Bronchial epithelial cell (primary cell): ENCODE measurements at regions not wholly inside any gene's neighbourhood (a gene's known extent, or its start where the extent isn't known, plus 50 kb on each side); places are given as distances from the start of the nearest gene placed in this dataset.

Source experiments
- DNase-seq: peaks from one replicate; pipeline ENCODE4 v3.0.0-alpha.2; 2010; ENCODE audit warnings: low read depth
- FAIRE-seq: peaks from 2 replicates; lab custom pipeline; 2011; peaks lifted over from hg19 to GRCh38; lab: Jason Lieb, UNC
- H3K27me3 ChIP-seq: 2 replicates; pipeline ENCODE4 v1.5.1; 2011; ENCODE audit warnings: low read length; ENCODE audit not compliant: control insufficient read depth, insufficient read depth
- H3K36me3 ChIP-seq: 2 replicates; pipeline ENCODE4 v1.5.1; 2011; ENCODE audit warnings: low read length; ENCODE audit not compliant: control insufficient read depth, insufficient read depth
- H3K4me3 ChIP-seq: 2 replicates; pipeline ENCODE4 v1.5.1; 2011; ENCODE audit warnings: mild to moderate bottlenecking, low read depth, low read length, control low read depth
- TF ChIP-seq, protein P1 (sequence below): IDR thresholded peaks from 2 replicates; pipeline ENCODE4 v1.5.1; 2011; ENCODE audit warnings: mild to moderate bottlenecking, moderate library complexity, low read length, control low read depth, inconsistent platforms; ENCODE audit not compliant: insufficient read depth, severe bottlenecking

DNA sequence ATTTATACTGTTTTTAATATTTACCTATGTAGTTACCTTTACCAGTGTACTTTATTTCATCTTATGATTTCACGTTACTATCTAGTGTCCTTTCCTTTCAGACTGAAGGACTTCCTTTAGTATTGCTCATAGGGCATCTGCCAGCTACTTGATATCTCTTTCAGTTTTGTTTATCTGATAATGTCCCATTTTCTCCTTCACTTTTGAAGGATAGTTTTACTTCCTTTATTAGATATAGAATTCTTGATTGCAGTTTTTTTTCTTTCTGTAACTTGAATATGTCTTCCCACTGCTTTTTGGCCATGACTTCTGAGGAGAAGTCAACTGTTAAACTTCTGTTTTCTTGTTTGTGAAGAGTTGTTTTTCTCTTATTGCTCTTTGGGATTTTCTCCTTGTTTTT, 69.4 kb upstream of the MAGED1 start:
- DNase-seq: no peak
- TF ChIP-seq, protein P1, sequence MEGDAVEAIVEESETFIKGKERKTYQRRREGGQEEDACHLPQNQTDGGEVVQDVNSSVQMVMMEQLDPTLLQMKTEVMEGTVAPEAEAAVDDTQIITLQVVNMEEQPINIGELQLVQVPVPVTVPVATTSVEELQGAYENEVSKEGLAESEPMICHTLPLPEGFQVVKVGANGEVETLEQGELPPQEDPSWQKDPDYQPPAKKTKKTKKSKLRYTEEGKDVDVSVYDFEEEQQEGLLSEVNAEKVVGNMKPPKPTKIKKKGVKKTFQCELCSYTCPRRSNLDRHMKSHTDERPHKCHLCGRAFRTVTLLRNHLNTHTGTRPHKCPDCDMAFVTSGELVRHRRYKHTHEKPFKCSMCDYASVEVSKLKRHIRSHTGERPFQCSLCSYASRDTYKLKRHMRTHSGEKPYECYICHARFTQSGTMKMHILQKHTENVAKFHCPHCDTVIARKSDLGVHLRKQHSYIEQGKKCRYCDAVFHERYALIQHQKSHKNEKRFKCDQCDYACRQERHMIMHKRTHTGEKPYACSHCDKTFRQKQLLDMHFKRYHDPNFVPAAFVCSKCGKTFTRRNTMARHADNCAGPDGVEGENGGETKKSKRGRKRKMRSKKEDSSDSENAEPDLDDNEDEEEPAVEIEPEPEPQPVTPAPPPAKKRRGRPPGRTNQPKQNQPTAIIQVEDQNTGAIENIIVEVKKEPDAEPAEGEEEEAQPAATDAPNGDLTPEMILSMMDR: no peak
- Histone ChIP-seq H3K4me3 (no peak overlapping the region), H3K27me3 (no peaks in the 10 kb centered on the region), H3K36me3 (no peaks in the 10 kb centered on the region)
- no peak for FAIRE-seq

DNA sequence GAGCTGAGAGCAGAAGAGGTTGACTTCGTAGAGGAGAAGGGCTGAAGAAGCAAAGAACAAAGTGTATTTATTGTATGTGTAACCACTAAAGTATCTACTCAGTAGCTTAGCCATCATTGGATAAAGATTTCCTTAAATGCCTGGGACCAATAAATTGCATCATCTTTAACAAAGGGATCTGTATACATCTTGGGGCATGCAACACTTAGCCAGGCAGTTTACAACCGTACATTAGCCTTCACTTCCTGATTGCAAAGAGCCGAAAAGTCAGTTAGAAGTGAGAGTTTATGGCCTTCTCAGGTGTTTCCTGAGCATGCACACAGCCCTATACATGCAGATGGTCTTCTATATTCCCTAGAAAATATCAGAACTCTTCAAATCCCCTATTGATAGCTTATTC, 68.0 kb upstream of the MAGED1 start:
- Histone ChIP-seq H3K4me3 (no peak overlapping the region), H3K36me3 (no peaks in the 10 kb centered on the region), H3K27me3 (no peaks in the 10 kb centered on the region)
- no peak for DNase-seq
- TF ChIP-seq, protein P1: no peak
- no peak for FAIRE-seq

DNA sequence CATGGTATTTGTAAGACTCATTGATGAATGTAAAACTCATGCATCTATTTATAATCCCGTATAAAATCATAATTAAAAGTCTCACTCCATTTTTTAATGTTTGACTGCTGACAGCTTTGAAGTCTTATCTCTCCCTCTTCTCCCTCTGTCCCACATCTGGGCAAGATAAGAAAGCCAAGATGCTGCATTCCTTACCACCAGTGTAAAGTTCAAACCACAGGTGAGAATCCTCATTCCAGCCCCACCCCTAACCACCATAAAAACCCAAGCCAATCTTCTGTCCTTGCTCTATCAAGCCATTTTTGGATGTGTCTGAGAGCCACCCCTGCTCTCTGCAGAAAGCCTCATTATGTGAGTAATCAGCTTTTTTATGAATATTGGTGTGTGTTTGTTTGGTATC, 59.3 kb upstream of the MAGED1 start:
- FAIRE-seq (no peak), DNase-seq (no peak)
- H3K4me3 ChIP-seq: no peak overlapping the region
- TF ChIP-seq, protein P1: no peak
- no peaks in the 10 kb centered on the region for H3K27me3 ChIP-seq
- H3K36me3 ChIP-seq: no peaks in the 10 kb centered on the region

DNA sequence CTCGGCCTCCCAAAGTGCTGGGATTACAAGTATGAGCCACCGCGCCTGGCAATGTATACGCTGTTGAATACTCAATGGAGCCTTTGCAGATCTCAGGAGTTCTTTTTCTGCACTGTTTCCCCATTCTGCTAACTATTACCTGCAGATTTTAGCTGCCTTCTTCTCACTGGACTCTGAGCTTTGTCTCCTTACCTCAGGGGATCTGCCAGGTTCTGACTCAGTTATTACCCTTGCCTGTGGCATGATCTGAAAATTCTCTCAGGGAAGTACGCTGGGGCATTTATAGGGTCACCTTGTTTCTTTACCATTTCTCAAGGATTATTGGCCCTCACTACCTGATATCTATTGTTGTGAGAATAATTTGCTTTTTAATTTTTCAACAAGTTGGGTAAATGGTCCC, 56.6 kb upstream of the MAGED1 start:
- FAIRE-seq: no peak
- no peak for DNase-seq
- H3K4me3 ChIP-seq: no peak overlapping the region
- TF ChIP-seq, protein P1: no peak
- no peaks in the 10 kb centered on the region for H3K27me3 ChIP-seq
- H3K36me3 ChIP-seq: no peaks in the 10 kb centered on the region

DNA sequence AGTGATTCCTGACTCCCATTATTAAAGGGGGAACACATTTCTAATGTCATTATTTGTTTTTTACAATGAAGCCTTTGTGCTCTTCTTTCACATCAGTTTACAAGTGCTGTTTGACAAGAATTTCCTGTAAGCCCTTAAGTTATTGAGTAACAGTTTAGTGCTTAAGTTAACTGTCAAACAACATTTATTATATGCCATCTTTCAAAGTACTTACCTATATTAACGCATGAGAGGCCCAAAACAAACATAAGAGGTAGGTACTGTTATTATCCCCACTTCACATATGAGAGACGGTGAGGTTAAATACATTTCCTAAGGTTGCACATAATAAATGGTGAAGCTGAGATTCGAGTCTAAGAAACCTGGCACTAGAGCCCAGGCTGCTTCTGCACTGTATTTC, 56.0 kb upstream of the MAGED1 start:
- H3K36me3 ChIP-seq: no peaks in the 10 kb centered on the region
- DNase-seq (no peak), FAIRE-seq (no peak)
- TF ChIP-seq, protein P1: no peak
- no peak overlapping the region for H3K4me3 ChIP-seq
- no peaks in the 10 kb centered on the region for H3K27me3 ChIP-seq

DNA sequence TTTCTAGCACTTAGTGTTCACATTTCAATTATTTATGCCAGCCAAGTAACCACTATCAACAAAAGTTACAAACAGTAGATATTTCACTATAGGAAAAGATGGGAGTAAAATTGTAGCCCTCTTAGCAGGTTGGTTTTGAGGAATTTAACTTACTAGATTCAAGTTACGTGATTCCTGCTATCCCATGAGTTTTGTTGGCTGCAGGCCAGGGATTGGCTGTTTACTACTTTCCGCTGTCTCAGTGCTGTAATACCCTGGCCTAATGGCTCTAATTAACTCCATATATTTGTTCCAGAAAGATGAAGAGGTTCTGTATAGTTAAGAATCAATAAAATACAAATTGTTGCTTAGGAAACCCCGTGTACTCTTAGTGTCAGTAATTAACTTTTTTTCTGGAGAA, 55.5 kb upstream of the MAGED1 start:
- H3K27me3 ChIP-seq: no peaks in the 10 kb centered on the region
- FAIRE-seq: no peak
- no peak overlapping the region for H3K4me3 ChIP-seq

More for the DNA sequence above, 55.5 kb upstream of the MAGED1 start:
- DNase-seq: no peak
- TF ChIP-seq, protein P1: no peak
- H3K36me3 ChIP-seq: no peaks in the 10 kb centered on the region
